K562 (cell line): ENCODE measurements at regions not wholly inside any gene's neighbourhood (a gene's known extent, or its start where the extent isn't known, plus 50 kb on each side); places are given as distances from the start of the nearest gene placed in this dataset.
A peak's percentile ranks its signal among the peaks of the same experiment; 100 is the strongest.
"Not testable (repeated sequence)": the region's sequence is repeated elsewhere in the genome, so short reads cannot be mapped to it uniquely, and the experiment has no call there.

Source experiments
- ATAC-seq: fragments of 200-7000 bp; cut with Tn5 transposase; 3 replicates; pipeline ENCODE4 v1.9.1; 2020; ENCODE audit warnings: moderate library complexity
- BruUV-seq: library from RNA; stranded (reverse); fragments of 400-500 nt; replicated peaks from 2 replicates; lab custom pipeline; 2021; lab: Mats Ljungman, UMichigan
- CTCF ChIA-PET: fragments of 300-600 bp; formaldehyde crosslinking; extraction: SDS; loops from one replicate; lab custom pipeline; 2021; ENCODE audit warnings: low intra/inter-chr PET ratio; lab: Yijun Ruan, JAX
- POLR2A ChIA-PET: fragments of 300-600, 350-650 bp; sonication (Branson Sonifier 250); formaldehyde crosslinking; extraction: SDS; loops from one replicate; lab custom pipeline; 2021; ENCODE audit warnings: antibody characterized with exemption, inconsistent platforms; lab: Yijun Ruan, JAX
- DNase-seq, 4 experiments: peaks; one replicate each; pipeline versions ENCODE4 v3.0.0 to v3.0.0-alpha.2; 2011 to 2018; ENCODE audit warnings: low spot score in 3 of 4, mixed read lengths in 3 of 4; ENCODE audit errors: extremely low read depth in 1 of 4
- FAIRE-seq: peaks from 2 replicates; lab custom pipeline; 2011; peaks lifted over from hg19 to GRCh38; lab: Jason Lieb, UNC
- H2AFZ ChIP-seq: 2 replicates; pipeline ENCODE4 v1.6.0; 2011; ENCODE audit warnings: low read depth, low read length, control low read depth, inconsistent platforms
- H3K27ac ChIP-seq: fragments of 200-600 bp; 3 replicates; pipeline ENCODE4 v1.8.0; 2011; ENCODE audit warnings: low read depth, mild to moderate bottlenecking, control low read depth, inconsistent platforms, low read length, moderate library complexity, mixed read lengths; ENCODE audit errors: extremely low read depth
- H3K27me3 ChIP-seq, 2 experiments: fragments of 300-600 bp in 1 of 2; 2 replicates in 1 of 2; 3 replicates in 1 of 2; pipeline versions ENCODE4 v1.6.0 to v1.8.0; 2011; ENCODE audit warnings: inconsistent platforms in 2 of 2, low read length in 2 of 2, mild to moderate bottlenecking in 1 of 2, mixed read lengths in 1 of 2, moderate library complexity in 1 of 2; ENCODE audit not compliant: control insufficient read depth in 2 of 2, insufficient read depth in 2 of 2
- H3K36me3 ChIP-seq: fragments of 300-600 bp; 3 replicates; pipeline ENCODE4 v1.8.0; 2011; ENCODE audit warnings: mild to moderate bottlenecking, low read length, inconsistent platforms; ENCODE audit not compliant: control insufficient read depth, insufficient read depth
- H3K4me1 ChIP-seq, 2 experiments: fragments of 200-600 bp in 1 of 2; replicated peaks in 1 of 2; 2 replicates in 1 of 2; 3 replicates in 1 of 2; pipeline versions ENCODE4 v1.5.1 to v1.8.0; 2011; ENCODE audit warnings: inconsistent platforms in 2 of 2, low read length in 2 of 2, mild to moderate bottlenecking in 1 of 2, mixed read lengths in 1 of 2, moderate library complexity in 1 of 2; ENCODE audit not compliant: control insufficient read depth in 2 of 2, insufficient read depth in 2 of 2
- H3K4me2 ChIP-seq: 2 replicates; pipeline ENCODE4 v1.6.1; 2011; ENCODE audit warnings: low read length, control low read depth, inconsistent platforms, mixed read lengths; ENCODE audit not compliant: insufficient read depth
- H3K4me3 ChIP-seq: fragments of 200-600 bp; sonication (generic), shearing (Covaris generic); 2 replicates; pipeline ENCODE4 v1.5.1; 2016; ENCODE audit warnings: control low read depth, inconsistent platforms
- H3K79me2 ChIP-seq: fragments of 200-600 bp; 3 replicates; pipeline ENCODE4 v1.8.0; 2011; ENCODE audit warnings: low read length, inconsistent platforms; ENCODE audit not compliant: control insufficient read depth, insufficient read depth
- H3K9ac ChIP-seq, 2 experiments: 2 replicates each; pipeline versions ENCODE4 v1.6.0 to v1.6.1; 2011; ENCODE audit warnings: low read depth in 2 of 2, low read length in 2 of 2, control low read depth in 1 of 2, inconsistent platforms in 1 of 2, mild to moderate bottlenecking in 1 of 2, mixed read lengths in 1 of 2; ENCODE audit not compliant: insufficient read depth in 1 of 2
- H3K9me1 ChIP-seq: one replicate; pipeline ENCODE4 v1.6.0; 2011; ENCODE audit warnings: inconsistent platforms, mild to moderate bottlenecking, low read length, moderate library complexity; ENCODE audit not compliant: control insufficient read depth, insufficient read depth
- H3K9me3 ChIP-seq: replicated peaks from 2 replicates; pipeline ENCODE4 v1.5.1; 2011; ENCODE audit warnings: low read depth, low read length, inconsistent platforms; ENCODE audit not compliant: control insufficient read depth, insufficient read depth
- H4K20me1 ChIP-seq: replicated peaks from 2 replicates; pipeline ENCODE4 v1.6.1; 2011; ENCODE audit warnings: low read length, inconsistent platforms, mixed read lengths; ENCODE audit not compliant: control insufficient read depth, insufficient read depth
- AFF1 ChIP-seq, 2 experiments: fragments of 450-650 bp; IDR thresholded peaks; 2 replicates each; pipeline ENCODE4 v1.6.1; 2018; ENCODE audit warnings: mild to moderate bottlenecking in 2 of 2, low read depth in 1 of 2; ENCODE audit not compliant: partially characterized antibody in 2 of 2
- CHCHD3 ChIP-seq: fragments of 250-450 bp; sonication (Bioruptor Pico); IDR thresholded peaks from 2 replicates; pipeline ENCODE4 v2.1.2; 2022; ENCODE audit warnings: mild to moderate bottlenecking
- DEAF1 ChIP-seq: fragments of 450-650 bp; formaldehyde crosslinking; IDR thresholded peaks from 2 replicates; pipeline ENCODE4 v1.4.0; 2020; ENCODE audit warnings: mild to moderate bottlenecking, moderate library complexity
- DMBX1 ChIP-seq: fragments of 250-450 bp; sonication (Bioruptor Pico); IDR thresholded peaks from 2 replicates; pipeline ENCODE4 v1.8.0; 2022; ENCODE audit warnings: inconsistent platforms, mild to moderate bottlenecking, moderate library complexity, borderline replicate concordance
- FOXJ3 ChIP-seq: sonication (generic); formaldehyde crosslinking; IDR thresholded peaks from 2 replicates; pipeline ENCODE4 v1.4.0; 2020; ENCODE audit warnings: mild to moderate bottlenecking, missing genetic modification reagents
- GATA2 ChIP-seq: sonication (generic); formaldehyde crosslinking; IDR thresholded peaks from 2 replicates; pipeline ENCODE4 v1.4.0; 2020; ENCODE audit warnings: mild to moderate bottlenecking, missing genetic modification reagents
- MEF2A ChIP-seq: IDR thresholded peaks from 2 replicates; pipeline ENCODE4 v1.6.1; 2011; ENCODE audit warnings: low read depth, mild to moderate bottlenecking, low read length, moderate library complexity; ENCODE audit not compliant: control insufficient read depth
- MTF1 ChIP-seq: fragments of 250-450 bp; sonication (Bioruptor Pico); IDR thresholded peaks from 2 replicates; pipeline ENCODE4 v1.9.0; 2021; ENCODE audit warnings: moderate library complexity, mild to moderate bottlenecking, inconsistent platforms, borderline replicate concordance
- PHF20 ChIP-seq: fragments of 450-650 bp; IDR thresholded peaks from 2 replicates; pipeline ENCODE4 v1.6.1; 2018; ENCODE audit not compliant: partially characterized antibody
- RBM15 ChIP-seq: fragments of 200-400 bp; formaldehyde crosslinking; IDR thresholded peaks from 2 replicates; pipeline ENCODE4 v1.6.1; 2018; ENCODE audit warnings: mild to moderate bottlenecking, low read length, moderate library complexity; ENCODE audit not compliant: insufficient read depth
- SAFB ChIP-seq: fragments of 200-400 bp; formaldehyde crosslinking; IDR thresholded peaks from 2 replicates; pipeline ENCODE4 v1.6.1; 2017; ENCODE audit warnings: low read depth, low read length, borderline replicate concordance
- SNIP1 ChIP-seq: fragments of 450-650 bp; IDR thresholded peaks from 2 replicates; pipeline ENCODE4 v1.7.1; 2017; ENCODE audit warnings: low read depth, mild to moderate bottlenecking
- TBL1XR1 ChIP-seq, 2 experiments: IDR thresholded peaks; 2 replicates each; pipeline ENCODE4 v1.6.1; 2012; ENCODE audit warnings: improper control_type of control experiment in 2 of 2, low read length in 2 of 2, mild to moderate bottlenecking in 1 of 2
- WGBS: fragments of 100-300 bp; shearing (Covaris generic); methylation state at CpG from one replicate; pipeline ENCODE4 v1.1.6; 2016; ENCODE audit warnings: low coverage, mixed read lengths; ENCODE audit not compliant: insufficient coverage; ENCODE audit errors: missing lambda C conversion rate; 5-methylcytosine and 5-hydroxymethylcytosine counted together
- in situ Hi-C: fragments of 300-500 bp; cut with MboI; formaldehyde crosslinking; loops from 4 replicates; pipeline ENCODE4 v1.15.0; 2018; ENCODE audit warnings: inconsistent platforms, mixed read lengths
- intact Hi-C: fragments of 100-400 bp; cut with micrococcal nuclease; formaldehyde crosslinking; loops from 2 replicates; pipeline ENCODE4 v1.14.2; 2022

- no peak for TF ChIP-seq MEF2A
- no peak for TF ChIP-seq MTF1 (CRISPR knock-in tag)
- TF ChIP-seq CHCHD3 (CRISPR knock-in tag): no peak
- TF ChIP-seq SAFB: no peak
- no peak for TF ChIP-seq DMBX1 (CRISPR knock-in tag)
- no peak for TF ChIP-seq RBM15
- TF ChIP-seq PHF20: no peak
- TF ChIP-seq GATA2 (CRISPR knock-in tag): no peak
- TF ChIP-seq FOXJ3: no peak
- no peak for TF ChIP-seq DEAF1 (CRISPR knock-in tag)
- TF ChIP-seq SNIP1: no peak
- TF ChIP-seq TBL1XR1 (IDR thresholded peaks at IDR 0.05; ENCODE audit: low read length in 2 of 2): no peak
Observed at GRCh38 chr18:22528291-22528690, 110.6 kb upstream of the CTAGE1 start (continued).

- BruUV-seq, FAIRE-seq: not testable (repeated sequence)
Observed at GRCh38 chr18:22534706-22535105, 117.0 kb upstream of the CTAGE1 start.

More at GRCh38 chr18:22534706-22535105, 117.0 kb upstream of the CTAGE1 start:
- intact Hi-C loops, H3K4me2 ChIP-seq, H4K20me1 ChIP-seq, H3K27me3 ChIP-seq, H3K36me3 ChIP-seq, H3K9ac ChIP-seq, in situ Hi-C loops, CTCF ChIA-PET, H3K9me1 ChIP-seq: not testable (repeated sequence)
- TF ChIP-seq AFF1 (IDR thresholded peaks at IDR 0.05; ENCODE audit: low read depth in 1 of 2, partially characterized antibody in 2 of 2): peak in 1 of 2 experiments; percentile 96
- TF ChIP-seq, all 486 proteins: peak for 1; not testable (repeated sequence) for 485
- ATAC-seq, H2AFZ ChIP-seq, H3K9me3 ChIP-seq, DNase-seq, POLR2A ChIA-PET, H3K4me3 ChIP-seq, H3K79me2 ChIP-seq, H3K27ac ChIP-seq, H3K4me1 ChIP-seq: not testable (repeated sequence)
- 10% methylated on average over 1 of the region's 4 CpGs for WGBS
